Upper lobe of left lung (tissue), 4 donors: ENCODE measurements at regions not wholly inside any gene's neighbourhood (a gene's known extent, or its start where the extent isn't known, plus 50 kb on each side); places are given as distances from the start of the nearest gene placed in this dataset.

ENCODE experiments used
- CTCF ChIP-seq, 6 experiments: fragments of 450-650 bp in 4 of 6; fragments of 200-600 bp in 2 of 6; sonication (generic) in 2 of 6; IDR thresholded peaks; one replicate each; pipeline ENCODE4 v1.5.1; 2016 to 2019; ENCODE audit warnings: antibody characterized with exemption in 6 of 6
- EP300 ChIP-seq, 4 donors: sonication (generic); formaldehyde crosslinking; IDR thresholded peaks; one replicate each; pipeline ENCODE4 v1.5.1; 2017; ENCODE audit warnings: antibody characterized with exemption in 4 of 4, control low read depth in 2 of 4

- TF ChIP-seq CTCF (IDR thresholded peaks at IDR 0.05) (no peak), EP300 (IDR thresholded peaks at IDR 0.05) (no peak)
Observed at GRCh38 chr1:212525479-212526110, 83.0 kb upstream of the ATF3 start.
